ENCODE measurements at regions not wholly inside any gene's neighbourhood (a gene's known extent, or its start where the extent isn't known, plus 50 kb on each side); places are given as distances from the start of the nearest gene placed in this dataset.

- H3K36me3 ChIP-seq (ENCODE audit: control insufficient read depth in 1 of 2, insufficient read depth in 2 of 2, low read length in 2 of 2), result no peaks in the 10 kb centered on the region
- no peaks in the 10 kb centered on the region for H3K27me3 ChIP-seq (ENCODE audit: low read depth, low read length)
- H3K9me3 ChIP-seq (ENCODE audit: control insufficient read depth in 1 of 2, low read length in 2 of 2), result no peaks in the 10 kb centered on the region
- peaks cover 12 to 20% of the 10 kb centered on the region in 2 donors for H3K4me1 ChIP-seq (ENCODE audit: control insufficient read depth in 1 of 2, insufficient read depth in 2 of 2, low read length in 2 of 2)
- H3K4me3 ChIP-seq (ENCODE audit: low read depth in 1 of 2, low read length in 2 of 2), result no peak overlapping the region
- no peak overlapping the region for H3K27ac ChIP-seq (ENCODE audit: low read length)
These were observed 86.0 kb downstream of the CDC42EP3 start for GRCh38 chr2:37585295-37585908.

GRCh38 chr2:37585982-37586621 lies 85.3 kb downstream of the CDC42EP3 start:
- Histone ChIP-seq H3K4me1 (ENCODE audit: control insufficient read depth in 1 of 2, insufficient read depth in 2 of 2, low read length in 2 of 2) (peaks cover 12 to 20% of the 10 kb centered on the region in 2 donors), H3K27me3 (ENCODE audit: low read depth, low read length) (no peaks in the 10 kb centered on the region), H3K27ac (ENCODE audit: low read length) (no peak overlapping the region), H3K9me3 (ENCODE audit: control insufficient read depth in 1 of 2, low read length in 2 of 2) (no peaks in the 10 kb centered on the region), H3K4me3 (ENCODE audit: low read depth in 1 of 2, low read length in 2 of 2) (no peak overlapping the region), H3K36me3 (ENCODE audit: control insufficient read depth in 1 of 2, insufficient read depth in 2 of 2, low read length in 2 of 2) (no peaks in the 10 kb centered on the region)

DNA sequence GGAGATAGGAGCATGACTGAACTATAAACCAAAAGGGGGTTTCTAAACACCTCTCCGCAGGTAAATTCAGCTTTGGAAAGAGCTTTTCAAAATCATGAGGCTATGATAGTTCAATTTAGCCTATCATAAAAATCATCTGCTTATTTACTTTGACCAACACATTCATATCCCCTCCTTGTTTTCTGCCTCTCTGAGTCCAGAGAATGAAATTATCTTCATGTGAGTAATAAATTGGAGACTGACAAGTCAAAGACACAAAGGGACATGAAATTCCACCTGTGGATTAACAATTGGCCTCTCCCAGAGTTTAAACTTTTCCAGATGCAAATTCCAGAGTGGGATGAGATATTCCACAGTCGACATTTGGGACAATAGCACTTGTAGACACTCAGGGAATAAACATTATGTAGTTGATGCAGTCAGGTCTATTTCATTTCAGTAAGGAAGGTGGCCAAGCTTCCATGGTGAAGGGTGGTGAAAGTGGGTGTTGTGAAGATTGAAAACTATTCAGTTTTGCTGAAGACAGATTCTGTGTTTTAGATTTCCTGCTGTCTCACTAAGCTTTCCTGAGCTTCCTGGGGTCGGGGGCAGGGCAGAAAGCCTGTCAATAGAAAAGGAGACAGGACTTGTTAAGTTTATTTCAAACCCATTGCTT lies 84.7 kb downstream of the CDC42EP3 start:
- Histone ChIP-seq H3K4me1 (ENCODE audit: control insufficient read depth in 1 of 2, insufficient read depth in 2 of 2, low read length in 2 of 2) (peaks cover 12 to 20% of the 10 kb centered on the region in 2 donors), H3K4me3 (ENCODE audit: low read depth in 1 of 2, low read length in 2 of 2) (no peak overlapping the region), H3K36me3 (ENCODE audit: control insufficient read depth in 1 of 2, insufficient read depth in 2 of 2, low read length in 2 of 2) (no peaks in the 10 kb centered on the region), H3K9me3 (ENCODE audit: control insufficient read depth in 1 of 2, low read length in 2 of 2) (no peaks in the 10 kb centered on the region), H3K27ac (ENCODE audit: low read length) (no peak overlapping the region), H3K27me3 (ENCODE audit: low read depth, low read length) (no peaks in the 10 kb centered on the region)

DNA sequence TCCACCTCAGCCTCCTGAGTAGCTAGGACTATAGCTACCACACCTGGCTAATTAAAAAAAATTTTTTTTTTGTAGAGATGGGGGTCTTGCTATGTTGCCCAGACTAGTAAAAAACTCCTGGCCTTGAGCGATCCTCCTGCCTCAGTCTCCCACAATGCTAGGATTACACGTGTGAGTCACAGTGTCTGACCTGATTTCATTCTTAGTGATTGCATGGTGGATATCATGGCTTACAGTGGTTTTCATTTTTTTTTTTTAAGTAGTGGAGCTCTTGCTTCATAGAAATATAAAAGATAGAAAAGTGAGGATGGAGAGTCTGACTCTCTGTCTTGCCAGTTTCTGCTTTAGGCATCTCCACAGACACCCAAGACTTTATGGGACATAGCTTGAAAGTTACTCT lies 83.6 kb downstream of the CDC42EP3 start:
- H3K9me3 ChIP-seq (ENCODE audit: control insufficient read depth in 1 of 2, low read length in 2 of 2), result no peaks in the 10 kb centered on the region
- no peak overlapping the region for H3K4me3 ChIP-seq (ENCODE audit: low read depth in 1 of 2, low read length in 2 of 2)
- no peaks in the 10 kb centered on the region for H3K36me3 ChIP-seq (ENCODE audit: control insufficient read depth in 1 of 2, insufficient read depth in 2 of 2, low read length in 2 of 2)
- H3K27ac ChIP-seq (ENCODE audit: low read length), result no peak overlapping the region
- no peaks in the 10 kb centered on the region for H3K27me3 ChIP-seq (ENCODE audit: low read depth, low read length)
- H3K4me1 ChIP-seq (ENCODE audit: control insufficient read depth in 1 of 2, insufficient read depth in 2 of 2, low read length in 2 of 2), result peaks cover 12 to 20% of the 10 kb centered on the region in 2 donors

- H3K9me3 ChIP-seq (ENCODE audit: control insufficient read depth in 1 of 2, low read length in 2 of 2), result no peaks in the 10 kb centered on the region
- H3K4me1 ChIP-seq (ENCODE audit: control insufficient read depth in 1 of 2, insufficient read depth in 2 of 2, low read length in 2 of 2), result peaks cover 12 to 20% of the 10 kb centered on the region in 2 donors
- no peak overlapping the region for H3K4me3 ChIP-seq (ENCODE audit: low read depth in 1 of 2, low read length in 2 of 2)
- H3K27me3 ChIP-seq (ENCODE audit: low read depth, low read length), result no peaks in the 10 kb centered on the region
- no peaks in the 10 kb centered on the region for H3K36me3 ChIP-seq (ENCODE audit: control insufficient read depth in 1 of 2, insufficient read depth in 2 of 2, low read length in 2 of 2)
- H3K27ac ChIP-seq (ENCODE audit: low read length), result no peak overlapping the region
These were observed 83.1 kb downstream of the CDC42EP3 start for GRCh38 chr2:37588316-37588777.

- Histone ChIP-seq H3K27me3 (ENCODE audit: low read depth, low read length) (no peaks in the 10 kb centered on the region), H3K4me1 (ENCODE audit: control insufficient read depth in 1 of 2, insufficient read depth in 2 of 2, low read length in 2 of 2) (peaks cover 12 to 20% of the 10 kb centered on the region in 2 donors), H3K4me3 (ENCODE audit: low read depth in 1 of 2, low read length in 2 of 2) (no peak overlapping the region), H3K36me3 (ENCODE audit: control insufficient read depth in 1 of 2, insufficient read depth in 2 of 2, low read length in 2 of 2) (no peaks in the 10 kb centered on the region), H3K9me3 (ENCODE audit: control insufficient read depth in 1 of 2, low read length in 2 of 2) (peaks cover 0 to 3% of the 10 kb centered on the region in 2 donors), H3K27ac (ENCODE audit: low read length) (no peak overlapping the region)
These were observed 82.1 kb downstream of the CDC42EP3 start for GRCh38 chr2:37589298-37589697.

DNA sequence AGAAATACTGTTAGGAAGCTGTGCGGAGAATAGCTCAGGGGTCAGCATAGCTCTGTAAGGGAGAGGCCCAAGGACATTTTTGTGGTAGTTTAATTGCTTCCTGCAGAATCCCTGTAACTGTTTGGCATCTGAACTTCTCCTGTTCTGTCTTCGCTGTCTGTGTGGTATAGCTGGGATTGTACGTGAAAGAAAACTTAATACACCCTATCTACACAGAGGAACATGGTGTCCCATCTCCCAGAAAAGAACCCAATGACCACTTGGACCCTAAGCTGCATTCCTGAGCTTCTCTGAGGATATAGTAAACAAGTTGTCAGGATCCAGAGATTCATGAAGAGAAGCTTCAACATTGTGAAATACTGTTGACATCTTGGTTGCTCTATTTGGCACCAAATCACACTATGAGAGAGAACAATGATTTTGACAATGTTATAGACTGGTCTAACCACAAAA lies 81.3 kb downstream of the CDC42EP3 start:
- no peak overlapping the region for H3K4me3 ChIP-seq (ENCODE audit: low read depth in 1 of 2, low read length in 2 of 2)
- H3K4me1 ChIP-seq (ENCODE audit: control insufficient read depth in 1 of 2, insufficient read depth in 2 of 2, low read length in 2 of 2), result peaks cover 10 to 19% of the 10 kb centered on the region in 2 donors
- H3K36me3 ChIP-seq (ENCODE audit: control insufficient read depth in 1 of 2, insufficient read depth in 2 of 2, low read length in 2 of 2), result no peaks in the 10 kb centered on the region
- no peak overlapping the region for H3K27ac ChIP-seq (ENCODE audit: low read length)
- peaks cover 0 to 4% of the 10 kb centered on the region in 2 donors for H3K9me3 ChIP-seq (ENCODE audit: control insufficient read depth in 1 of 2, low read length in 2 of 2)
- no peaks in the 10 kb centered on the region for H3K27me3 ChIP-seq (ENCODE audit: low read depth, low read length)

All from muscle layer of duodenum (tissue), 2 donors.